HG03175 (cell line): ENCODE measurements at regions not wholly inside any gene's neighbourhood (a gene's known extent, or its start where the extent isn't known, plus 50 kb on each side); places are given as distances from the start of the nearest gene placed in this dataset.

Source experiments
- ATAC-seq: cut with Tn5 transposase; IDR thresholded peaks from one replicate; pipeline ENCODE4 v1.9.1; 2021; ENCODE audit warnings: mild to moderate bottlenecking, moderate library complexity; ENCODE audit not compliant: unreplicated experiment

- no peak for ATAC-seq
Measured at GRCh38 chr3:131151-131888, 65.2 kb upstream of the CHL1 start.

DNA sequence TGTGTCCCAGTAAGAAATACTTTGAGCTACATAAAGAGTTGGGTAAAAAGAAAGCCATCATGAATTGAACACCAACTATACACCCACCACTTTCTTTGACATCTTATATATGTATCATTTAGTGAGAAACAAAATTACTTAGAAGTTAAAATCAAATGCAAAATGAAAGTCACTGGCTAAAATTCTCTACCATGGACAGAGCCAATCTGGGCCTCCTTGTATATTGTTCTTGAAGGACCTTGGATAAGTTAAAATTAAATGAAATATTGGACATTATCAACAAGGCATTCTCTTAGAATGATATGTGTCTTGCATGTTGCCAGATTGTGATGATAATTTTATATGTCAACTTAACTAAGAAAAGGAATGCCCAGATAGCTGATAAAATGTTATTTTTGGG lies 64.2 kb upstream of the CHL1 start:
- ATAC-seq, result no peak

DNA sequence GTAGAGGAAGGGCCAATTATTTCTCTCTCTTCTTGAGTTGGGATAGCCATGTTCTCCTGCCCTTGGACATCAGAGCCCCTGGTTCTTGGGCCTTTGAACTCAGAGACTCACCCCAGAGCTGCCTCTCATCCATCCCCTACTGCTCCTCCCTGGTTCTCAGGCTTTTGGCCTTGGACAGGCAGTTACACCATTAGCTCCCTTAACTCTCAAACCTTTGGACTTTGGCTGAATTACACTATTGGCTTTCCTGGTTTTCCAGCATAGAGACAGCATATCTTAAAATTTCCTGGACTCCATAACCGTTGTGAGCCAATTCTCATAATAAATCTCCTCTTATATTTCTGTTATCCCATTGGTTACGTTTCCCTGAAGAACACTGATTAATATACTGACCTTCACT lies 63.7 kb upstream of the CHL1 start:
- no peak for ATAC-seq

DNA sequence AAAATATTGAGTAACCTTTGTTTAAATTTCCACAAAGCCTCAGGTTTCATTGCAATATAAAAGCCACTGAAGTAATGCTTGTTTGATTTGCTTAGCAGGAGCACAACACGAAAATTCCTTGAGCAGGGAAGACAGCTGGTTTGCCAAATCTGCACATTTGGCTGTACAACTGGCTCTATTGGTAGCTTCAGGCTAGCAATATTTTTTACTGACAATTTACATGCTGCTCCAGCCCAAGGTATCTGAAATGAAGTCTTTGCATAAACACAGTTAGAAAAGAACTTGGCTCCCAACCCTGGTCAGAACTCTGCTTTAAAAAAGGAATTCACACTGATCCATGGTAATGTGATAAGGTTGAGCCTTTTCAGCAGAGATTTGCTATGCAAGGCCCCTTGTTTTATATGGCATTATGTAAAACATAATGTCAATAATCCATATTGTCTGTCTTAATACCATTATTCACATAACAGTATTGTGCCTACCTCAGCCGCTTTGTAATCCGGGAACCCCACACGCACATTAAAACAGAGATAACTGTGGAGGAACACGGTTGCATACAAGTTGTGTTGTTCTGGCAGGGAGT lies 55.7 kb upstream of the CHL1 start:
- no peak for ATAC-seq
